A549 (cell line): ENCODE measurements at regions not wholly inside any gene's neighbourhood (a gene's known extent, or its start where the extent isn't known, plus 50 kb on each side); places are given as distances from the start of the nearest gene placed in this dataset.
A peak's percentile ranks its signal among the peaks of the same experiment; 100 is the strongest.
"Not testable (repeated sequence)": the region's sequence is repeated elsewhere in the genome, so short reads cannot be mapped to it uniquely, and the experiment has no call there.

ENCODE experiments used
- ATAC-seq, 2 experiments: fragments of 200-7000 bp in 1 of 2; fragments of >200 bp in 1 of 2; cut with Nextera tagmentation in 1 of 2; cut with Tn5 transposase in 1 of 2; 3 replicates each; pipeline versions ENCODE4 v1.8.0 to v1.9.1; 2018 to 2020; ENCODE audit warnings: mild to moderate bottlenecking in 1 of 2, moderate library complexity in 1 of 2
- CTCF ChIA-PET: fragments of 300-600 bp; sonication (Branson Sonifier 250); formaldehyde crosslinking; extraction: SDS; loops from one replicate; lab custom pipeline; 2021; ENCODE audit warnings: antibody characterized with exemption, inconsistent platforms; lab: Yijun Ruan, JAX
- POLR2A ChIA-PET: fragments of 350-600 bp; formaldehyde crosslinking; extraction: SDS; loops from one replicate; lab custom pipeline; 2021; ENCODE audit warnings: antibody characterized with exemption, inconsistent platforms; lab: Yijun Ruan, JAX
- DNase-seq, 2 experiments: peaks; one replicate each; pipeline versions ENCODE4 v3.0.0 to v3.0.0-alpha.2; 2011 to 2016; ENCODE audit warnings: low read depth in 1 of 2, low spot score in 1 of 2
- FAIRE-seq: peaks from 2 replicates; lab custom pipeline; 2011; peaks lifted over from hg19 to GRCh38; lab: Jason Lieb, UNC
- H3K27ac ChIP-seq, 2 experiments: fragments of >200 bp; sonication (Bioruptor Twin); formaldehyde crosslinking; 3 replicates each; pipeline ENCODE4 v1.5.1; 2016 to 2017
- H3K4me1 ChIP-seq: fragments of >200 bp; sonication (Bioruptor Twin); formaldehyde crosslinking; 3 replicates; pipeline ENCODE4 v1.6.1; 2016
- H3K4me2 ChIP-seq: fragments of >200 bp; sonication (Bioruptor Twin); formaldehyde crosslinking; 3 replicates; pipeline ENCODE4 v1.6.1; 2016
- H3K4me3 ChIP-seq: fragments of >200 bp; sonication (Bioruptor Twin); formaldehyde crosslinking; 3 replicates; pipeline ENCODE4 v1.5.1; 2016
- H3K9me3 ChIP-seq: fragments of >200 bp; sonication (Bioruptor Twin); formaldehyde crosslinking; 3 replicates; pipeline ENCODE4 v1.6.1; 2016
- CBX8 ChIP-seq: fragments of 200-600 bp; sonication (generic); IDR thresholded peaks from 2 replicates; pipeline ENCODE4 v1.6.1; 2016
- CEBPB ChIP-seq, 2 experiments: fragments of >200 bp in 1 of 2; sonication (Bioruptor Twin) in 1 of 2; formaldehyde crosslinking in 1 of 2; IDR thresholded peaks; 2 replicates each; pipeline ENCODE4 v1.6.1; 2012 to 2016
- CHD2 ChIP-seq: fragments of 150-350 bp; IDR thresholded peaks from 2 replicates; pipeline ENCODE4 v1.6.1; 2014; ENCODE audit warnings: low read length; ENCODE audit not compliant: partially characterized antibody
- EHMT2 ChIP-seq: fragments of 200-600 bp; sonication (generic); IDR thresholded peaks from 2 replicates; pipeline ENCODE4 v1.6.1; 2016; ENCODE audit warnings: antibody characterized with exemption, low read depth, mild to moderate bottlenecking, moderate library complexity
- FOXS1 ChIP-seq: fragments of 250-450 bp; sonication (Bioruptor Pico); IDR thresholded peaks from 2 replicates; pipeline ENCODE4 v1.5.0; 2020; ENCODE audit warnings: mild to moderate bottlenecking, moderate library complexity
- GATA3 ChIP-seq: IDR thresholded peaks from 2 replicates; pipeline ENCODE4 v1.6.1; 2012; ENCODE audit warnings: borderline replicate concordance
- JUNB ChIP-seq: fragments of >200 bp; sonication (Bioruptor Twin); formaldehyde crosslinking; IDR thresholded peaks from 2 replicates; pipeline ENCODE4 v1.6.1; 2016
- KDM5A ChIP-seq: fragments of 200-600 bp; sonication (generic); IDR thresholded peaks from 2 replicates; pipeline ENCODE4 v1.6.1; 2016; ENCODE audit warnings: antibody characterized with exemption, mild to moderate bottlenecking
- NR3C1 ChIP-seq: fragments of >200 bp; sonication (Bioruptor Twin); formaldehyde crosslinking; IDR thresholded peaks from 3 replicates; pipeline ENCODE4 v1.6.1; 2017
- RAD21 ChIP-seq, 2 experiments: fragments of >200 bp in 1 of 2; sonication (Bioruptor Twin) in 1 of 2; formaldehyde crosslinking in 1 of 2; IDR thresholded peaks in 1 of 2; conservative IDR thresholded peaks in 1 of 2; 2 replicates in 1 of 2; 3 replicates in 1 of 2; pipeline ENCODE4 v1.6.1; 2012 to 2018; ENCODE audit warnings: inconsistent platforms in 1 of 2
- SMC3 ChIP-seq: fragments of >200 bp; sonication (Bioruptor Twin); formaldehyde crosslinking; IDR thresholded peaks from 3 replicates; pipeline ENCODE4 v1.6.1; 2018; ENCODE audit warnings: inconsistent platforms
- ZFP36 ChIP-seq: fragments of 450-650 bp; IDR thresholded peaks from 2 replicates; pipeline ENCODE4 v1.6.1; 2014; ENCODE audit warnings: borderline replicate concordance; ENCODE audit not compliant: partially characterized antibody
- WGBS: methylation state at CpG from one replicate; pipeline ENCODE4 v1.1.6; 2017; ENCODE audit errors: missing lambda C conversion rate; 5-methylcytosine and 5-hydroxymethylcytosine counted together
- TF ChIP-seq, protein P1 (sequence below): fragments of >200 bp; sonication (Bioruptor Twin); formaldehyde crosslinking; IDR thresholded peaks from 3 replicates; pipeline ENCODE4 v1.5.1; 2016
- TF ChIP-seq, protein P2 (sequence below): fragments of >200 bp; sonication (Bioruptor Twin); formaldehyde crosslinking; IDR thresholded peaks from 3 replicates; pipeline ENCODE4 v1.6.1; 2016
- TF ChIP-seq, protein P3 (sequence below): fragments of >200 bp; sonication (Bioruptor Twin); formaldehyde crosslinking; IDR thresholded peaks from 2 replicates; pipeline ENCODE4 v1.6.1; 2016

GRCh38 chr15:77875066-77875721 lies 202.3 kb downstream of the TBC1D2B start:
- not testable (repeated sequence) for H3K9me3 ChIP-seq, FAIRE-seq
- peak; percentile 73 to 79 for TF ChIP-seq RAD21 (conservative IDR thresholded peaks at IDR 0.05 in 1 of 2, IDR thresholded peaks at IDR 0.05 in 1 of 2)
- TF ChIP-seq SMC3, result peak; percentile 37; the same call in 2 of the 3 replicates
- TF ChIP-seq, protein P1, sequence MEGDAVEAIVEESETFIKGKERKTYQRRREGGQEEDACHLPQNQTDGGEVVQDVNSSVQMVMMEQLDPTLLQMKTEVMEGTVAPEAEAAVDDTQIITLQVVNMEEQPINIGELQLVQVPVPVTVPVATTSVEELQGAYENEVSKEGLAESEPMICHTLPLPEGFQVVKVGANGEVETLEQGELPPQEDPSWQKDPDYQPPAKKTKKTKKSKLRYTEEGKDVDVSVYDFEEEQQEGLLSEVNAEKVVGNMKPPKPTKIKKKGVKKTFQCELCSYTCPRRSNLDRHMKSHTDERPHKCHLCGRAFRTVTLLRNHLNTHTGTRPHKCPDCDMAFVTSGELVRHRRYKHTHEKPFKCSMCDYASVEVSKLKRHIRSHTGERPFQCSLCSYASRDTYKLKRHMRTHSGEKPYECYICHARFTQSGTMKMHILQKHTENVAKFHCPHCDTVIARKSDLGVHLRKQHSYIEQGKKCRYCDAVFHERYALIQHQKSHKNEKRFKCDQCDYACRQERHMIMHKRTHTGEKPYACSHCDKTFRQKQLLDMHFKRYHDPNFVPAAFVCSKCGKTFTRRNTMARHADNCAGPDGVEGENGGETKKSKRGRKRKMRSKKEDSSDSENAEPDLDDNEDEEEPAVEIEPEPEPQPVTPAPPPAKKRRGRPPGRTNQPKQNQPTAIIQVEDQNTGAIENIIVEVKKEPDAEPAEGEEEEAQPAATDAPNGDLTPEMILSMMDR, result peak; percentile 66
- TF ChIP-seq, all 56 proteins: peak for 3; not testable (repeated sequence) for 53
- H3K27ac ChIP-seq, H3K4me3 ChIP-seq, POLR2A ChIA-PET, H3K4me2 ChIP-seq, H3K4me1 ChIP-seq: not testable (repeated sequence)
- 23% methylated on average over 11 of the region's 13 CpGs for WGBS
- DNase-seq (peak; percentile 68), ATAC-seq (peak; percentile 55 to 87)
- CTCF ChIA-PET, result interaction anchor here (0.6 to 3.5 kb wide), 17 partner anchors 18 to 774 kb away, joined by 3 to 33 read pairs (median 4); no protein-coding TSS in a partner anchor

- 42% methylated on average over 4 of the region's 4 CpGs for WGBS
These were observed 203.4 kb downstream of the TBC1D2B start for GRCh38 chr15:77874063-77874462.

DNA sequence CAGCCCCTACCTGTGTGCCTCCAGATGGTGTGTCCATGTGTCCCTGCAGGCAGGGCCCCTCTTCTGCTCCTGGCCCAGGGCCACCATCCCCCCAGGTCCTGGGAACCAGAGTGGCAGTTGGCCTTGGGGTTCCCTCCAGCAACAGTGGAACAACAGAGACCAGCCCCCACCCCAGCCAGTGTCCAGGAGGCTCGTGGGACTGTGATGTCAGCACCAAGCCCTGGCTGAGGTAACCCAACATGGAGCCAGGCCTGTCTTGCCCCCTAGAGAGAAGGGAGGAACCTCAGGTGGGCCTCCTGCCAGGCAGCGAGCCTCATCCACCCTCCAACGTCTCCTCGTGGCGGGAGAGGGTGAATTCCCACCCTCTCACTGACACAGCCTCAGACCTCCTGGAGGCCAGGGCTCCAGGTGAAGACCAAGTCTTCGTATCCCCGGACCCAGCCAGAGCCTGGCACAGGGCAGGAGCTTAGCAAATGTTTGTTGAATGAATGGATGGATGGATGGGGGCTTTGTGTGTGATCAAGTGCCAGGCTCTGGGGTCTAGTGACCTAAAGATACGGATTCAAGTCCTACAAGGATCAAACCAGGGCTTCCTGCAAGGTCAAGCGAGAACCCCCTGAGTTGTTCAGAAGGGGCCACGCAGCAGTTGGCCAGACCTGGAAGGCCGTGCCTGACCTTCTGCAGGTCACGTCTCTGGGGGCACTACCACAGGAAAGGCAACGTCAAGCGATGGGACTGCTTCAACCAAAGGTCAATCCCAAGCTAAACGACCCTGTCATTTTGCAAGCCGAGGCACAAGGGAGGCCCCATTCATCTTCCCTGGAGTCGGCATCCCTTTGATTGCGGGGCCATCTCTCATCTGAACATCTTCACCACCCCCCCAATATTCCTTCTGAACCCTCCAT lies 204.7 kb downstream of the TBC1D2B start:
- CTCF ChIA-PET, result interaction anchor here (1.7 to 3.5 kb wide), 3 partner anchors 52 to 329 kb away, joined by 7 to 33 read pairs (median 8); no protein-coding TSS in a partner anchor
- ATAC-seq, FAIRE-seq, H3K4me1 ChIP-seq, H3K4me2 ChIP-seq, POLR2A ChIA-PET, DNase-seq, H3K4me3 ChIP-seq, H3K27ac ChIP-seq, H3K9me3 ChIP-seq: not testable (repeated sequence)
- WGBS, result 71% methylated on average over 18 of the region's 18 CpGs

More at GRCh38 chr15:77874063-77874462, 203.4 kb downstream of the TBC1D2B start:
- H3K4me2 ChIP-seq, result no peak overlapping the region
- H3K4me1 ChIP-seq, result peaks cover 6% of the 10 kb centered on the region; the same call in 1 of the 3 replicates
- H3K9me3 ChIP-seq, result no peaks in the 10 kb centered on the region
- TF ChIP-seq, protein P2, sequence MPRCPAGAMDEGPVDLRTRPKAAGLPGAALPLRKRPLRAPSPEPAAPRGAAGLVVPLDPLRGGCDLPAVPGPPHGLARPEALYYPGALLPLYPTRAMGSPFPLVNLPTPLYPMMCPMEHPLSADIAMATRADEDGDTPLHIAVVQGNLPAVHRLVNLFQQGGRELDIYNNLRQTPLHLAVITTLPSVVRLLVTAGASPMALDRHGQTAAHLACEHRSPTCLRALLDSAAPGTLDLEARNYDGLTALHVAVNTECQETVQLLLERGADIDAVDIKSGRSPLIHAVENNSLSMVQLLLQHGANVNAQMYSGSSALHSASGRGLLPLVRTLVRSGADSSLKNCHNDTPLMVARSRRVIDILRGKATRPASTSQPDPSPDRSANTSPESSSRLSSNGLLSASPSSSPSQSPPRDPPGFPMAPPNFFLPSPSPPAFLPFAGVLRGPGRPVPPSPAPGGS, result no peak
- TF ChIP-seq ZFP36, result no peak
- no peak for TF ChIP-seq FOXS1 (CRISPR knock-in tag)
- TF ChIP-seq CHD2, result no peak
- TF ChIP-seq JUNB, result no peak
- TF ChIP-seq, all 56 proteins: peak for 0
- POLR2A ChIA-PET, result no interaction called here
- ATAC-seq (no peak), FAIRE-seq (no peak), DNase-seq (no peak)
- CTCF ChIA-PET, result interaction anchor here (0.6 to 3.5 kb wide), 9 partner anchors 11 to 773 kb away, joined by 3 to 33 read pairs (median 7); no protein-coding TSS in a partner anchor
- Histone ChIP-seq H3K4me3 (no peak overlapping the region), H3K27ac (no peak overlapping the region)

DNA sequence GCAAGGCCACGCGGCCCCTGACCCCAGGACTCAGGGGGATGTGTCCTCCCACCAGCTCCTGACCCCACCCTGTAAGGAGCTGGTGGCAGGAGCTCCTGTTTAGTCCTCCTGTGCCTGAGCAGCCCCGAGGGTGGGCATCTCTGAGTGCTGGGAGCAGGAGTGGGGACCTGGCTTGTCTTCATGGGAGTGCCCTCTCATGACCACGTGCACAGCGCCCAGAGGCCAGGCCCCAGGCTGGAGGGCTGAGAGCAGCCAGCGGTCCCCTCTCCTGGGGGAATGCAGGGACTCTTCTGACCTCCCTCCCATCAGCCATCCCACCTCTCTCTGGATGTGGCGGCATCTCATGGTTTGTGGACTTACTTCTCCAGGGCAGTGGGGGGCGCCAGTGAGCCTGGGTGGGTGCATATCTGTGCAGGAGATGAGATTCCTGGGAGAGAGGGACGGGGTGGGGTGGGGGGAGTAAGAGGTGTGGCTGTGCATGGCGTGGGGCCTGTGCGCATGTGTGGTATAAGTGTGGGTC lies 205.6 kb downstream of the TBC1D2B start:
- H3K4me2 ChIP-seq, result no peak overlapping the region
- TF ChIP-seq EHMT2 (no peak), GATA3 (no peak), CBX8 (no peak), SMC3 (no peak), ZFP36 (no peak), CEBPB (IDR thresholded peaks at IDR 0.05) (no peak), NR3C1 (no peak), KDM5A (no peak)
- TF ChIP-seq, protein P1, result no peak
- TF ChIP-seq, protein P3, sequence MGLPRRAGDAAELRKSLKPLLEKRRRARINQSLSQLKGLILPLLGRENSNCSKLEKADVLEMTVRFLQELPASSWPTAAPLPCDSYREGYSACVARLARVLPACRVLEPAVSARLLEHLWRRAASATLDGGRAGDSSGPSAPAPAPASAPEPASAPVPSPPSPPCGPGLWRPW, result no peak
- TF ChIP-seq, all 56 proteins: peak for 0
- DNase-seq (no peak), FAIRE-seq (no peak), ATAC-seq (no peak)
- Histone ChIP-seq H3K4me3 (no peak overlapping the region), H3K4me1 (peaks cover 7% of the 10 kb centered on the region; the same call in 1 of the 3 replicates), H3K27ac (no peak overlapping the region), H3K9me3 (no peaks in the 10 kb centered on the region)
- CTCF ChIA-PET, result no interaction called here
- WGBS, result 60% methylated on average over 9 of the region's 11 CpGs
- POLR2A ChIA-PET, result no interaction called here
